OCI-LY3 (cell line): ENCODE measurements at regions not wholly inside any gene's neighbourhood (a gene's known extent, or its start where the extent isn't known, plus 50 kb on each side); places are given as distances from the start of the nearest gene placed in this dataset.

ENCODE experiments used
- EZH2phosphoT487 ChIP-seq: fragments of 200-600 bp; shearing (Covaris generic); IDR thresholded peaks from 2 replicates; pipeline ENCODE4 v1.6.1; 2018; ENCODE audit warnings: antibody characterized with exemption, mixed run types, low read depth
- TF ChIP-seq, protein P1 (sequence below): fragments of 200-600, 300-600 bp; sonication (generic); IDR thresholded peaks from 2 replicates; pipeline ENCODE4 v1.5.1; 2014; ENCODE audit warnings: antibody characterized with exemption, low read length, low read depth

DNA sequence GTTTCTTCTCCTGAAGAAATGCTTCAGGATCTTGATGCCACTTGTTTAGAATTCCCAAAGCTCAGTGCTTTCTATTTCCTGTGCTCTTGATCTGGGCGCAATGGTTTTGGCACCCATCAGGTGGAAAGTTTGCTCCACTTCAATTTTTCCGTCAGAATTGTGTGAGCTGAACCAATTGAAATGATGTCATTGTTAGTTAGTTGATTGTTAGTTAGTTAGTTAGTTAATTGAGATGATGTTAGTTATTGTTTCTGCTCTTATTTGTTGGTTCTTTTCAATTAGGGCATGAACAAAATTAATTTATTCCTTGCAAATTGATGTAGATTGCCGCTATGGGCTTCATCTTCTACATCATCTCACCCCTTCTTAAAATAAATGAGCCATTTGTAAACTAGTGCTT lies 252.6 kb downstream of the BAMBI start:
- TF ChIP-seq, protein P1, sequence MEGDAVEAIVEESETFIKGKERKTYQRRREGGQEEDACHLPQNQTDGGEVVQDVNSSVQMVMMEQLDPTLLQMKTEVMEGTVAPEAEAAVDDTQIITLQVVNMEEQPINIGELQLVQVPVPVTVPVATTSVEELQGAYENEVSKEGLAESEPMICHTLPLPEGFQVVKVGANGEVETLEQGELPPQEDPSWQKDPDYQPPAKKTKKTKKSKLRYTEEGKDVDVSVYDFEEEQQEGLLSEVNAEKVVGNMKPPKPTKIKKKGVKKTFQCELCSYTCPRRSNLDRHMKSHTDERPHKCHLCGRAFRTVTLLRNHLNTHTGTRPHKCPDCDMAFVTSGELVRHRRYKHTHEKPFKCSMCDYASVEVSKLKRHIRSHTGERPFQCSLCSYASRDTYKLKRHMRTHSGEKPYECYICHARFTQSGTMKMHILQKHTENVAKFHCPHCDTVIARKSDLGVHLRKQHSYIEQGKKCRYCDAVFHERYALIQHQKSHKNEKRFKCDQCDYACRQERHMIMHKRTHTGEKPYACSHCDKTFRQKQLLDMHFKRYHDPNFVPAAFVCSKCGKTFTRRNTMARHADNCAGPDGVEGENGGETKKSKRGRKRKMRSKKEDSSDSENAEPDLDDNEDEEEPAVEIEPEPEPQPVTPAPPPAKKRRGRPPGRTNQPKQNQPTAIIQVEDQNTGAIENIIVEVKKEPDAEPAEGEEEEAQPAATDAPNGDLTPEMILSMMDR: no peak
- TF ChIP-seq EZH2phosphoT487: no peak
